ENCODE measurements at regions not wholly inside any gene's neighbourhood (a gene's known extent, or its start where the extent isn't known, plus 50 kb on each side); places are given as distances from the start of the nearest gene placed in this dataset.

GRCh38 chr13:111001636-111002035 is 86.8 kb upstream of the ANKRD10 start:
- Histone ChIP-seq H3K27me3 (no peaks in the 10 kb centered on the region), H3K4me1 (peaks cover 14 to 16% (median 16%) of the 10 kb centered on the region in 4 donors), H3K27ac (replicated peaks in 1 of 4) (no peak overlapping the region), H3K36me3 (no peaks in the 10 kb centered on the region), H3K4me3 (no peak overlapping the region), H3K9me3 (no peaks in the 10 kb centered on the region)
- WGBS = 86% methylated on average over 2 of the region's 2 CpGs
- intact Hi-C loops (cut with DNase I) = no loop called here
- no peak for DNase-seq (ENCODE audit: extremely low spot score)
- no peak for TF ChIP-seq EP300 (IDR thresholded peaks at IDR 0.05)
- no peak for TF ChIP-seq CTCF (IDR thresholded peaks at IDR 0.05)
- TF ChIP-seq POLR2AphosphoS5 (IDR thresholded peaks at IDR 0.05) = no peak
- TF ChIP-seq POLR2A (IDR thresholded peaks at IDR 0.05; ENCODE audit: low read depth) = no peak

- 92% methylated on average over 3 of the region's 5 CpGs for WGBS
- Histone ChIP-seq H3K36me3 (no peaks in the 10 kb centered on the region), H3K4me3 (no peak overlapping the region), H3K4me1 (no peaks in the 10 kb centered on the region), H3K9me3 (no peaks in the 10 kb centered on the region), H3K27me3 (peaks cover 0 to 16% (median 0%) of the 10 kb centered on the region in 4 donors), H3K27ac (replicated peaks in 1 of 4) (no peak overlapping the region)
- TF ChIP-seq CTCF (IDR thresholded peaks at IDR 0.05) (no peak), POLR2AphosphoS5 (IDR thresholded peaks at IDR 0.05) (no peak), EP300 (IDR thresholded peaks at IDR 0.05) (no peak), POLR2A (IDR thresholded peaks at IDR 0.05; ENCODE audit: low read depth) (no peak)
- intact Hi-C loops (cut with DNase I) = no loop called here
- DNase-seq (ENCODE audit: extremely low spot score) = no peak
These were observed 78.9 kb upstream of the ANKRD10 start for GRCh38 chr13:110993788-110994187.

- Histone ChIP-seq H3K27ac (replicated peaks in 1 of 4) (no peak overlapping the region), H3K4me1 (no peaks in the 10 kb centered on the region), H3K4me3 (no peak overlapping the region), H3K9me3 (no peaks in the 10 kb centered on the region), H3K27me3 (peaks cover 0 to 16% (median 0%) of the 10 kb centered on the region in 4 donors), H3K36me3 (no peaks in the 10 kb centered on the region)
- whole genome bisulfite sequencing = 97% methylated on average over 16 of the region's 21 CpGs
- intact Hi-C loops (cut with DNase I) = no loop called here
- TF ChIP-seq POLR2AphosphoS5 (IDR thresholded peaks at IDR 0.05) (no peak), CTCF (IDR thresholded peaks at IDR 0.05) (no peak), POLR2A (IDR thresholded peaks at IDR 0.05; ENCODE audit: low read depth) (no peak), EP300 (IDR thresholded peaks at IDR 0.05) (no peak)
- no peak for DNase-seq (ENCODE audit: extremely low spot score)
These were observed 77.2 kb upstream of the ANKRD10 start for GRCh38 chr13:110991991-110992508.

- TF ChIP-seq POLR2A (IDR thresholded peaks at IDR 0.05; ENCODE audit: low read depth) = no peak
- intact Hi-C loops (cut with DNase I) = no loop called here
- Histone ChIP-seq H3K4me3 (no peak overlapping the region), H3K9me3 (no peaks in the 10 kb centered on the region), H3K4me1 (no peaks in the 10 kb centered on the region), H3K36me3 (no peaks in the 10 kb centered on the region), H3K27me3 (peaks cover 0 to 25% (median 0%) of the 10 kb centered on the region in 4 donors), H3K27ac (replicated peaks in 1 of 4) (no peak overlapping the region)
- DNase-seq (ENCODE audit: extremely low spot score) = no peak
- WGBS = 64% methylated on average over 5 of the region's 5 CpGs
These were observed 74.5 kb upstream of the ANKRD10 start for GRCh38 chr13:110989331-110989730.

- intact Hi-C loops (cut with DNase I) = no loop called here
- 79% methylated on average over 2 of the region's 2 CpGs for WGBS
- Histone ChIP-seq H3K27ac (replicated peaks in 1 of 4) (no peak overlapping the region), H3K36me3 (no peaks in the 10 kb centered on the region), H3K9me3 (no peaks in the 10 kb centered on the region), H3K27me3 (peaks cover 0 to 10% (median 0%) of the 10 kb centered on the region in 4 donors), H3K4me3 (no peak overlapping the region), H3K4me1 (no peaks in the 10 kb centered on the region)
- TF ChIP-seq CTCF (IDR thresholded peaks at IDR 0.05) (no peak), EP300 (IDR thresholded peaks at IDR 0.05) (no peak), POLR2AphosphoS5 (IDR thresholded peaks at IDR 0.05) (no peak), POLR2A (IDR thresholded peaks at IDR 0.05; ENCODE audit: low read depth) (no peak)
- DNase-seq (ENCODE audit: extremely low spot score) = no peak
These were observed 70.7 kb upstream of the ANKRD10 start for GRCh38 chr13:110985541-110985940.
